Right renal pelvis (tissue), 4 donors: ENCODE measurements at regions not wholly inside any gene's neighbourhood (a gene's known extent, or its start where the extent isn't known, plus 50 kb on each side); places are given as distances from the start of the nearest gene placed in this dataset.
"Not testable (repeated sequence)": the region's sequence is repeated elsewhere in the genome, so short reads cannot be mapped to it uniquely, and the experiment has no call there.

Experiments
- DNase-seq, 4 donors: peaks; one replicate each; pipeline ENCODE4 v3.0.0-alpha.2; 2013; ENCODE audit warnings: low read depth in 4 of 4, low spot score in 3 of 4, missing footprints in 1 of 4

- no peak for DNase-seq
These were observed 199.9 kb upstream of the ATP6AP2 start for GRCh38 chrX:40380655-40381488.

- no peak for DNase-seq
These were observed 203.1 kb upstream of the ATP6AP2 start for GRCh38 chrX:40377684-40378083.

GRCh38 chrX:40374486-40374885, 206.3 kb upstream of the ATP6AP2 start:
- DNase-seq, result no peak

- DNase-seq, result no peak
These were observed 207.1 kb upstream of the ATP6AP2 start for GRCh38 chrX:40373641-40374040.

- no peak for DNase-seq
These were observed 207.7 kb upstream of the ATP6AP2 start for GRCh38 chrX:40373025-40373424.

GRCh38 chrX:40371376-40371775, 209.4 kb upstream of the ATP6AP2 start:
- no peak for DNase-seq

- DNase-seq, result no peak
These were observed 212.1 kb upstream of the ATP6AP2 start for GRCh38 chrX:40368611-40369061.

GRCh38 chrX:40366661-40367060, 214.1 kb upstream of the ATP6AP2 start:
- no peak for DNase-seq

- DNase-seq, result not testable (repeated sequence)
These were observed 218.5 kb upstream of the ATP6AP2 start for GRCh38 chrX:40362291-40362690.

- no peak for DNase-seq
These were observed 220.2 kb upstream of the ATP6AP2 start for GRCh38 chrX:40360557-40360956.

GRCh38 chrX:40359593-40359992, 221.2 kb upstream of the ATP6AP2 start:
- DNase-seq, result no peak

- DNase-seq, result no peak
These were observed 221.8 kb upstream of the ATP6AP2 start for GRCh38 chrX:40358994-40359393.

- no peak for DNase-seq
These were observed 231.5 kb upstream of the ATP6AP2 start for GRCh38 chrX:40349251-40349650.

GRCh38 chrX:40346379-40346778, 234.4 kb upstream of the ATP6AP2 start:
- no peak for DNase-seq

- DNase-seq, result no peak
These were observed 237.5 kb upstream of the ATP6AP2 start for GRCh38 chrX:40343319-40343718.

GRCh38 chrX:40340116-40340515, 240.7 kb upstream of the ATP6AP2 start:
- DNase-seq, result no peak

- DNase-seq, result no peak
These were observed 235.6 kb upstream of the BCOR start for GRCh38 chrX:40333344-40333743.

GRCh38 chrX:40331762-40332161, 234.0 kb upstream of the BCOR start:
- DNase-seq, result no peak

- no peak for DNase-seq
These were observed 233.6 kb upstream of the BCOR start for GRCh38 chrX:40331353-40331752.

GRCh38 chrX:40329616-40330015, 231.9 kb upstream of the BCOR start:
- DNase-seq, result no peak

GRCh38 chrX:40327085-40327484, 229.3 kb upstream of the BCOR start:
- no peak for DNase-seq

GRCh38 chrX:40326186-40326965, 228.6 kb upstream of the BCOR start:
- DNase-seq, result no peak
